Gastroesophageal sphincter (tissue), 3 donors: ENCODE measurements at regions not wholly inside any gene's neighbourhood (a gene's known extent, or its start where the extent isn't known, plus 50 kb on each side); places are given as distances from the start of the nearest gene placed in this dataset.

ENCODE experiments used
- EP300 ChIP-seq: sonication (generic); formaldehyde crosslinking; IDR thresholded peaks from one replicate; pipeline ENCODE4 v1.6.1; 2017; ENCODE audit warnings: antibody characterized with exemption, mild to moderate bottlenecking
- POLR2A ChIP-seq, 2 donors: fragments of 450-650 bp; IDR thresholded peaks; one replicate each; pipeline ENCODE4 v1.6.1; 2017; ENCODE audit warnings: antibody characterized with exemption in 2 of 2, mild to moderate bottlenecking in 2 of 2, moderate library complexity in 1 of 2
- TF ChIP-seq, protein P1 (sequence below), 4 experiments: fragments of 200-600 bp in 2 of 4; fragments of 450-650 bp in 2 of 4; sonication (generic) in 1 of 4; IDR thresholded peaks; one replicate each; pipeline ENCODE4 v1.5.1; 2017 to 2019; ENCODE audit warnings: antibody characterized with exemption in 4 of 4, mild to moderate bottlenecking in 2 of 4, moderate library complexity in 2 of 4

DNA sequence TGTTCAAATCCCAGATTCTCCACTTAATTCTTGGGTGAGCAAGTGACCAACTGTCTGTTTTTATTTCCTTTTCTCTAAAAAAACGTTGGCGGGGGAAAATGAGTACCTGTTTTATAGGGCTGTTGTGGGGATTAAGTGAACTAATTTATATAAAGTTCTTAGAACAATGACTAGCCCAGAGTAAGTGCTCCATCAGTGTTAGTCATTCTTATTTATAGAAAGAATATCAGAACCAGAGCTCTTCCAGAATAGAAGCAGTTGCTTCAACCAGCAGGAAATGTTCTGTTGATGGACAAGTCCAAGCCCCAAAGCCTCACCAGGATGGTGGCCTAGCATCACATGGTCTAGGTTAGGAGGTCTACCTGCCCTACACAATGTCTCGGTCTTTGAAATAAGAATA, 379.2 kb downstream of the ACTL7B start:
- no peak for TF ChIP-seq EP300
- no peak for TF ChIP-seq POLR2A (IDR thresholded peaks at IDR 0.05)
- TF ChIP-seq, protein P1, sequence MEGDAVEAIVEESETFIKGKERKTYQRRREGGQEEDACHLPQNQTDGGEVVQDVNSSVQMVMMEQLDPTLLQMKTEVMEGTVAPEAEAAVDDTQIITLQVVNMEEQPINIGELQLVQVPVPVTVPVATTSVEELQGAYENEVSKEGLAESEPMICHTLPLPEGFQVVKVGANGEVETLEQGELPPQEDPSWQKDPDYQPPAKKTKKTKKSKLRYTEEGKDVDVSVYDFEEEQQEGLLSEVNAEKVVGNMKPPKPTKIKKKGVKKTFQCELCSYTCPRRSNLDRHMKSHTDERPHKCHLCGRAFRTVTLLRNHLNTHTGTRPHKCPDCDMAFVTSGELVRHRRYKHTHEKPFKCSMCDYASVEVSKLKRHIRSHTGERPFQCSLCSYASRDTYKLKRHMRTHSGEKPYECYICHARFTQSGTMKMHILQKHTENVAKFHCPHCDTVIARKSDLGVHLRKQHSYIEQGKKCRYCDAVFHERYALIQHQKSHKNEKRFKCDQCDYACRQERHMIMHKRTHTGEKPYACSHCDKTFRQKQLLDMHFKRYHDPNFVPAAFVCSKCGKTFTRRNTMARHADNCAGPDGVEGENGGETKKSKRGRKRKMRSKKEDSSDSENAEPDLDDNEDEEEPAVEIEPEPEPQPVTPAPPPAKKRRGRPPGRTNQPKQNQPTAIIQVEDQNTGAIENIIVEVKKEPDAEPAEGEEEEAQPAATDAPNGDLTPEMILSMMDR (IDR thresholded peaks at IDR 0.05), result no peak
